ENCODE measurements at regions not wholly inside any gene's neighbourhood (a gene's known extent, or its start where the extent isn't known, plus 50 kb on each side); places are given as distances from the start of the nearest gene placed in this dataset.

DNA sequence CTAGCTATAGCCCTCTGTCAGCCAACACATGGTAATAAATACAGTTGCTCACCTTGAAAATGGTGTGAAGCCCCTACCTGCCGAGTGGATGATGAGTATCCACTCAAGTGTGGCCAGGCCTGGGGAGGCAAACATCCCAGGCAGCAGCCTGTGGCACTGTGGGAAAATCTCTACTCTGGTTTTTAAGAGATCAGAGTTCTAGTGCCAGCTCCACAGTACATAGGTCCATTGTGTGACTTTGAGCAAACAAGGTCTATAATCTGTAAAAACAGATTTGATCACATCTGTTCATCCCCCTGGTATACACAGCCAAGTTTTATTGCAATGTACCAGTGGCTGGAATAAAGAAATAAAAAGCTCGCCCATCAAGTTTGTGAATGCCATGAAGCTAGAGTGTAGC is 82.7 kb upstream of the ARMC2 start:
- Mint-ChIP-seq H3K27me3 (ENCODE audit: unreplicated experiment) (peaks cover 5% of the 10 kb centered on the region), H3K27ac (ENCODE audit: unreplicated experiment) (no peak overlapping the region), H3K9me3 (ENCODE audit: unreplicated experiment) (no peaks in the 10 kb centered on the region), H3K4me3 (ENCODE audit: unreplicated experiment) (no peak overlapping the region), H3K4me1 (ENCODE audit: unreplicated experiment) (no peaks in the 10 kb centered on the region), H3K36me3 (ENCODE audit: low read depth, unreplicated experiment) (no peaks in the 10 kb centered on the region)
- DNase-seq (ENCODE audit: low spot score): no peak
- TF ChIP-seq, protein P1, sequence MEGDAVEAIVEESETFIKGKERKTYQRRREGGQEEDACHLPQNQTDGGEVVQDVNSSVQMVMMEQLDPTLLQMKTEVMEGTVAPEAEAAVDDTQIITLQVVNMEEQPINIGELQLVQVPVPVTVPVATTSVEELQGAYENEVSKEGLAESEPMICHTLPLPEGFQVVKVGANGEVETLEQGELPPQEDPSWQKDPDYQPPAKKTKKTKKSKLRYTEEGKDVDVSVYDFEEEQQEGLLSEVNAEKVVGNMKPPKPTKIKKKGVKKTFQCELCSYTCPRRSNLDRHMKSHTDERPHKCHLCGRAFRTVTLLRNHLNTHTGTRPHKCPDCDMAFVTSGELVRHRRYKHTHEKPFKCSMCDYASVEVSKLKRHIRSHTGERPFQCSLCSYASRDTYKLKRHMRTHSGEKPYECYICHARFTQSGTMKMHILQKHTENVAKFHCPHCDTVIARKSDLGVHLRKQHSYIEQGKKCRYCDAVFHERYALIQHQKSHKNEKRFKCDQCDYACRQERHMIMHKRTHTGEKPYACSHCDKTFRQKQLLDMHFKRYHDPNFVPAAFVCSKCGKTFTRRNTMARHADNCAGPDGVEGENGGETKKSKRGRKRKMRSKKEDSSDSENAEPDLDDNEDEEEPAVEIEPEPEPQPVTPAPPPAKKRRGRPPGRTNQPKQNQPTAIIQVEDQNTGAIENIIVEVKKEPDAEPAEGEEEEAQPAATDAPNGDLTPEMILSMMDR (IDR thresholded peaks at IDR 0.05; ENCODE audit: unreplicated experiment): no peak

DNA sequence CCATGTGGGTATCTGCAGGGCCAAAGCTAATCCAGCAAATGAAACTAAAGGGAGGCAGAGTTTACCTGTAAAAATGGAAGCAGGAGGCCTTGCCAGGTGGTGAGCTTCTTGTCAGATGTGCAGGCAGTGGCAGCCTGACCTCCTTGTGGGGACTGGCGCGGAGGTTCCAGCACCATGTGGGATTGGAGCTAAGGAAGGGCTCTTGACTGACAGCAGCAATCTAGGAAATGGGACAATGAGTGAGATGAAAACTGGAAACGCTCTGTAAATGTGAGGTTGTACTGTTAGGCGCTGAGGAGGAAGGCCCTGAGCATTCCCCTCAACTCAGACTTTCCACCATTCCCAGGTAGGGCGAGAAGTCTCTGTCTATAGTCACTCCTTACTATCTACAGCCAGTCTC is 81.8 kb upstream of the ARMC2 start:
- Mint-ChIP-seq H3K27me3 (ENCODE audit: unreplicated experiment) (peaks cover 4% of the 10 kb centered on the region), H3K9me3 (ENCODE audit: unreplicated experiment) (no peaks in the 10 kb centered on the region), H3K4me3 (ENCODE audit: unreplicated experiment) (no peak overlapping the region), H3K27ac (ENCODE audit: unreplicated experiment) (no peak overlapping the region), H3K36me3 (ENCODE audit: low read depth, unreplicated experiment) (no peaks in the 10 kb centered on the region), H3K4me1 (ENCODE audit: unreplicated experiment) (no peaks in the 10 kb centered on the region)
- TF ChIP-seq, protein P1 (IDR thresholded peaks at IDR 0.05; ENCODE audit: unreplicated experiment): no peak
- DNase-seq (ENCODE audit: low spot score): no peak

DNA sequence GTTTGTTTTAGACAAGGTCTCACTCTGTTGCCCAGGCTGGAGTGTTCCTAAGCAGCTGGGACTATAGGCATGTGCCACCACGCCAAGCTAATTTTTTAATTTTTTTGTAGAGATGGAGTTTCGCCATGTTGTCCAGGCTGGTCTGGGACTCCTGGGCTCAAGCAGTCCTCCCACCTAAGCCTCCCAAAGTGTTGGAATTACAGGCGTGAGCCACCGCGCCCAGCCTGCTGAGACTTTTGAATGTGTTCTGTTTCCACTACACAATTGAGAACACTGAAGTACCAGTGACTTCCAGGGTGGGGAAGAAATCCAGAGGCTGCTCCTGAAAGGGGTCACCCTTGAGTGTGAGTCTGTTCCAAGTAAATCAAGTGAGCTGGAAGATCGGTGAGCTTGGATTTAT is 81.3 kb upstream of the ARMC2 start:
- Mint-ChIP-seq H3K27ac (ENCODE audit: unreplicated experiment) (no peak overlapping the region), H3K9me3 (ENCODE audit: unreplicated experiment) (no peaks in the 10 kb centered on the region), H3K4me3 (ENCODE audit: unreplicated experiment) (no peak overlapping the region), H3K27me3 (ENCODE audit: unreplicated experiment) (peaks cover 4% of the 10 kb centered on the region), H3K36me3 (ENCODE audit: low read depth, unreplicated experiment) (no peaks in the 10 kb centered on the region), H3K4me1 (ENCODE audit: unreplicated experiment) (no peaks in the 10 kb centered on the region)
- no peak for DNase-seq (ENCODE audit: low spot score)
- TF ChIP-seq, protein P1 (IDR thresholded peaks at IDR 0.05; ENCODE audit: unreplicated experiment): no peak

DNA sequence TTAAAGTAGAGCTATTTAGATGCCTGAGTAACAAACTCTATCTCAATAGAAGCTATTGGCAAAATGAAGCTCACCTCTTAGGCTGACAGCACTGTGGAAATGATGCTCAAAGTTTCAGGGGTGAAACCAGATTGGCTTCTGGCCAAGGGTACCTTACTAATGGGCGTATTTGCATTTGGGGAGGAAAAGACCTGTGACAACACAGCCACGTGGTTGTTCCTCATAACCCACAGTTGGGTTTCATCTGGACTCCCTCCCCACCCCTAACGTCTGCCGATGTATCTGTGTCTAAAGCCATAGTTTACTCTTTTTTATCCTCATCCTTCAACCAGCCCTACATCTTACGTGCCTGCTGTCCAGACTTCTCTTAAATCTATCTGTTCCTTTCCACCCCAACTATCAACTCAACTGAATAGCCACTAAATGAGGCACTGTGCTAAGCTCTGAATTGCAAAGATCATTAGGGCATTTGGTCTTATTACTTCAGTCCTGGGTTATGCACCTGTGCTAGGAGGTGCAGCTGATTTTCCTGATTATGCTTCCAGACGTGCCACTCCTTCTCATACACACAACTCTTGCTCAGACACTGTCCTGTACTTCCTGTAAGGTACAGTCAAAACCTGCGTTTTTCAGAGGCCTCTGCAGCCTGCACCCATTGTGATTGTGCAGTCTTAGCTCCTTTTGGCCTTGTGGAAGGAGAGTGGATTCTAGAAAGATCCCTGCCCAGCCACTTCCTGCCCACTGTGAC is 80.6 kb upstream of the ARMC2 start:
- no peaks in the 10 kb centered on the region for H3K4me1 Mint-ChIP-seq (ENCODE audit: unreplicated experiment)
- DNase-seq (ENCODE audit: low spot score): no peak
- no peak overlapping the region for H3K27ac Mint-ChIP-seq (ENCODE audit: unreplicated experiment)
- H3K36me3 Mint-ChIP-seq (ENCODE audit: low read depth, unreplicated experiment): no peaks in the 10 kb centered on the region
- TF ChIP-seq, protein P1 (IDR thresholded peaks at IDR 0.05; ENCODE audit: unreplicated experiment): no peak
- H3K4me3 Mint-ChIP-seq (ENCODE audit: unreplicated experiment): no peak overlapping the region
- peaks cover 4% of the 10 kb centered on the region for H3K27me3 Mint-ChIP-seq (ENCODE audit: unreplicated experiment)
- no peaks in the 10 kb centered on the region for H3K9me3 Mint-ChIP-seq (ENCODE audit: unreplicated experiment)

DNA sequence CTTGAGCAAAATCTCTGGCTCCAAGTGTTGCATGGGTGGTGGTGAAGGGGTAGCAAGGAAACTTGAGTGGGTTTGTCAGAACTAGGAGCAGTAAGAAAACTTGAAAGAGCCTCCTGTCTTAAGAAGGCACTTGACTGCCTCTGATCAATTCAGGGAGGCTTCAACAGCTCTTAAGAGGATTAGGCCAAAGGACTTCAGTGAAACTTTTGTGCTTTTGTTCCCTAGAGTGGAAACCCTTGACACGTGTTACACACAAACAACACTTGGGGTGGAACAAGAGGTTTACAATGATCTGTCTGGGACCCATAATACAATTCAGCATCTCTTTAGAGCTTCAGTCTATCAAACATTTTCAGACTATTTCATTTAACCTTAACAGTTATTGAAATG is 80.1 kb upstream of the ARMC2 start:
- DNase-seq (ENCODE audit: low spot score): no peak
- Mint-ChIP-seq H3K27ac (ENCODE audit: unreplicated experiment) (no peak overlapping the region), H3K9me3 (ENCODE audit: unreplicated experiment) (no peaks in the 10 kb centered on the region), H3K36me3 (ENCODE audit: low read depth, unreplicated experiment) (no peaks in the 10 kb centered on the region), H3K27me3 (ENCODE audit: unreplicated experiment) (peaks cover 3% of the 10 kb centered on the region), H3K4me1 (ENCODE audit: unreplicated experiment) (no peaks in the 10 kb centered on the region), H3K4me3 (ENCODE audit: unreplicated experiment) (no peak overlapping the region)
- TF ChIP-seq, protein P1 (IDR thresholded peaks at IDR 0.05; ENCODE audit: unreplicated experiment): no peak
